Hepatocyte (in vitro differentiated cells): ENCODE measurements at regions not wholly inside any gene's neighbourhood (a gene's known extent, or its start where the extent isn't known, plus 50 kb on each side); places are given as distances from the start of the nearest gene placed in this dataset.

Experiments
- CTCF ChIP-seq: fragments of 200-600 bp; sonication (generic); IDR thresholded peaks from 2 replicates; pipeline ENCODE4 v1.5.1; 2016; ENCODE audit warnings: antibody characterized with exemption, mild to moderate bottlenecking; ENCODE audit not compliant: poor library complexity
- EZH2 ChIP-seq: fragments of 200-600 bp; sonication (generic); IDR thresholded peaks from 2 replicates; pipeline ENCODE4 v1.6.1; 2016; ENCODE audit warnings: antibody characterized with exemption, mild to moderate bottlenecking, borderline replicate concordance
- EZH2phosphoT487 ChIP-seq: fragments of 200-600 bp; sonication (generic); IDR thresholded peaks from one replicate; pipeline ENCODE4 v1.6.1; 2018; ENCODE audit warnings: antibody characterized with exemption, mild to moderate bottlenecking, low read depth, moderate library complexity; ENCODE audit not compliant: unreplicated experiment, severe bottlenecking

- TF ChIP-seq EZH2 = no peak
- no peak for TF ChIP-seq CTCF
- TF ChIP-seq EZH2phosphoT487 = no peak
Observed at GRCh38 chr16:56134790-56135189, 56.5 kb upstream of the GNAO1 start.
